KMS-11 (cell line): ENCODE measurements at regions not wholly inside any gene's neighbourhood (a gene's known extent, or its start where the extent isn't known, plus 50 kb on each side); places are given as distances from the start of the nearest gene placed in this dataset.

Experiments used
- H2AFZ ChIP-seq: fragments of 200-600 bp; sonication (generic); 2 replicates; pipeline ENCODE4 v1.6.1; 2016; ENCODE audit warnings: antibody characterized with exemption, mixed run types, low read depth
- H3K27ac ChIP-seq: fragments of 200-600 bp; sonication (generic); 2 replicates; pipeline ENCODE4 v1.6.1; 2016; ENCODE audit warnings: mild to moderate bottlenecking, mixed run types
- H3K27me3 ChIP-seq: fragments of 200-600 bp; sonication (generic); 2 replicates; pipeline ENCODE4 v1.6.1; 2017; ENCODE audit warnings: mild to moderate bottlenecking, low read depth, mixed run types, moderate library complexity; ENCODE audit not compliant: insufficient read depth
- H3K36me3 ChIP-seq: fragments of 200-600 bp; sonication (generic); 2 replicates; pipeline ENCODE4 v1.6.1; 2017; ENCODE audit warnings: mild to moderate bottlenecking, mixed run types; ENCODE audit not compliant: insufficient read depth
- H3K4me1 ChIP-seq: fragments of 200-600 bp; sonication (generic); 2 replicates; pipeline ENCODE4 v1.6.1; 2016; ENCODE audit warnings: mild to moderate bottlenecking, low read depth, mixed run types; ENCODE audit not compliant: poor library complexity, severe bottlenecking
- H3K4me2 ChIP-seq: fragments of 200-600 bp; sonication (generic); 2 replicates; pipeline ENCODE4 v1.7.0; 2016; ENCODE audit warnings: mild to moderate bottlenecking, mixed run types
- H3K4me3 ChIP-seq: fragments of 200-600 bp; sonication (generic); IDR thresholded peaks from 2 replicates; pipeline ENCODE4 v1.6.1; 2017; ENCODE audit warnings: low read depth, low read length, mixed read lengths; ENCODE audit not compliant: insufficient read depth
- H3K79me2 ChIP-seq: fragments of 200-600 bp; sonication (generic); 2 replicates; pipeline ENCODE4 v1.6.1; 2016; ENCODE audit warnings: low read depth, mixed run types; ENCODE audit not compliant: insufficient read depth
- H3K9ac ChIP-seq: fragments of 200-600 bp; sonication (generic); 2 replicates; pipeline ENCODE4 v1.6.1; 2016; ENCODE audit warnings: mild to moderate bottlenecking, mixed run types
- H4K20me1 ChIP-seq: fragments of 200-600 bp; sonication (generic); 2 replicates; pipeline ENCODE4 v1.6.1; 2016; ENCODE audit warnings: mild to moderate bottlenecking, mixed run types; ENCODE audit not compliant: insufficient read depth
- CTCF ChIP-seq: fragments of 200-600 bp; sonication (generic); conservative IDR thresholded peaks from 2 replicates; pipeline ENCODE4 v1.6.1; 2017; ENCODE audit warnings: low read depth, mild to moderate bottlenecking, antibody characterized with exemption, low read length, moderate library complexity, mixed read lengths

GRCh38 chr2:150620855-150621254, 133.4 kb upstream of the RND3 start:
- H3K27me3 ChIP-seq = no peaks in the 10 kb centered on the region
- H4K20me1 ChIP-seq = no peaks in the 10 kb centered on the region
- no peak overlapping the region for H2AFZ ChIP-seq
- no peak overlapping the region for H3K9ac ChIP-seq
- no peak overlapping the region for H3K4me3 ChIP-seq
- TF ChIP-seq CTCF = no peak
- no peaks in the 10 kb centered on the region for H3K4me1 ChIP-seq
- no peak overlapping the region for H3K27ac ChIP-seq
- no peak overlapping the region for H3K4me2 ChIP-seq
- no peaks in the 10 kb centered on the region for H3K36me3 ChIP-seq
- H3K79me2 ChIP-seq = no peaks in the 10 kb centered on the region

GRCh38 chr2:150620416-150620815, 132.9 kb upstream of the RND3 start:
- Histone ChIP-seq H2AFZ (no peak overlapping the region), H3K4me1 (no peaks in the 10 kb centered on the region), H3K27ac (no peak overlapping the region), H3K36me3 (no peaks in the 10 kb centered on the region), H3K79me2 (no peaks in the 10 kb centered on the region), H3K4me3 (no peak overlapping the region), H3K9ac (no peak overlapping the region), H3K4me2 (no peak overlapping the region), H3K27me3 (no peaks in the 10 kb centered on the region), H4K20me1 (no peaks in the 10 kb centered on the region)
- no peak for TF ChIP-seq CTCF

GRCh38 chr2:150619607-150620330, 132.3 kb upstream of the RND3 start:
- no peak overlapping the region for H3K27ac ChIP-seq
- TF ChIP-seq CTCF = no peak
- H3K4me1 ChIP-seq = no peaks in the 10 kb centered on the region
- no peaks in the 10 kb centered on the region for H3K36me3 ChIP-seq
- H3K79me2 ChIP-seq = no peaks in the 10 kb centered on the region
- H3K4me2 ChIP-seq = no peak overlapping the region
- H4K20me1 ChIP-seq = no peaks in the 10 kb centered on the region
- H3K27me3 ChIP-seq = no peaks in the 10 kb centered on the region
- H3K4me3 ChIP-seq = no peak overlapping the region
- no peak overlapping the region for H3K9ac ChIP-seq
- no peak overlapping the region for H2AFZ ChIP-seq

- Histone ChIP-seq H3K4me2 (no peak overlapping the region), H4K20me1 (no peaks in the 10 kb centered on the region), H3K27me3 (no peaks in the 10 kb centered on the region), H3K36me3 (no peaks in the 10 kb centered on the region), H3K4me1 (no peaks in the 10 kb centered on the region), H2AFZ (no peak overlapping the region), H3K27ac (no peak overlapping the region), H3K9ac (no peak overlapping the region), H3K4me3 (no peak overlapping the region), H3K79me2 (no peaks in the 10 kb centered on the region)
- no peak for TF ChIP-seq CTCF
Observed at GRCh38 chr2:150618245-150618895, 130.9 kb upstream of the RND3 start.
